WTC11 (cell line): ENCODE measurements at regions not wholly inside any gene's neighbourhood (a gene's known extent, or its start where the extent isn't known, plus 50 kb on each side); places are given as distances from the start of the nearest gene placed in this dataset.

ENCODE experiments used
- ATAC-seq: fragments of 200-7000 bp; cut with Tn5 transposase; 2 replicates; pipeline ENCODE4 v1.10.0; 2021; ENCODE audit warnings: mild to moderate bottlenecking, moderate library complexity
- CTCF ChIA-PET: fragments of 300-600 bp; sonication (Branson Sonifier 250); formaldehyde crosslinking; loops from one replicate; lab custom pipeline; 2021; ENCODE audit warnings: antibody characterized with exemption; lab: Charles Lee
- POLR2A ChIA-PET: fragments of 350-600 bp; sonication (Branson Sonifier 250); formaldehyde crosslinking; loops from one replicate; lab custom pipeline; 2021; ENCODE audit warnings: antibody characterized with exemption; lab: Charles Lee
- DNase-seq: peaks from one replicate; pipeline ENCODE4 v3.0.0; 2021; ENCODE audit warnings: low spot score
- H3K27ac Mint-ChIP-seq: 2 replicates; pipeline ENCODE4 v1.8.0; 2021; ENCODE audit warnings: mixed read lengths
- H3K27me3 Mint-ChIP-seq: 2 replicates; pipeline ENCODE4 v1.8.0; 2021; ENCODE audit warnings: low read depth, mild to moderate bottlenecking, moderate library complexity, mixed read lengths
- H3K36me3 Mint-ChIP-seq: 2 replicates; pipeline ENCODE4 v1.8.0; 2021; ENCODE audit warnings: mixed read lengths
- H3K4me1 Mint-ChIP-seq: 2 replicates; pipeline ENCODE4 v1.8.0; 2022; ENCODE audit warnings: mixed read lengths
- H3K4me3 Mint-ChIP-seq: 2 replicates; pipeline ENCODE4 v1.8.0; 2021; ENCODE audit warnings: mild to moderate bottlenecking, moderate library complexity, mixed read lengths
- H3K9me3 Mint-ChIP-seq: 2 replicates; pipeline ENCODE4 v1.8.0; 2021; ENCODE audit warnings: mixed read lengths
- ATF1 ChIP-seq: sonication (generic); formaldehyde crosslinking; IDR thresholded peaks from 2 replicates; pipeline ENCODE4 v1.8.1; 2023; ENCODE audit warnings: mild to moderate bottlenecking, moderate library complexity, missing genetic modification reagents
- ELF4 ChIP-seq: sonication (generic); formaldehyde crosslinking; IDR thresholded peaks from 2 replicates; pipeline ENCODE4 v1.8.1; 2022; ENCODE audit warnings: low read depth, mild to moderate bottlenecking, moderate library complexity, missing genetic modification reagents
- ESRRA ChIP-seq: sonication (generic); formaldehyde crosslinking; IDR thresholded peaks from 2 replicates; pipeline ENCODE4 v1.8.1; 2022; ENCODE audit warnings: mild to moderate bottlenecking, missing genetic modification reagents, borderline replicate concordance
- JAZF1 ChIP-seq: fragments of 250-450 bp; sonication (Bioruptor Pico); IDR thresholded peaks from 2 replicates; pipeline ENCODE4 v1.9.0; 2021; ENCODE audit warnings: moderate library complexity, mild to moderate bottlenecking, inconsistent platforms
- MAX ChIP-seq: sonication (generic); formaldehyde crosslinking; IDR thresholded peaks from 2 replicates; pipeline ENCODE4 v1.8.0; 2022; ENCODE audit warnings: mild to moderate bottlenecking, missing genetic modification reagents
- NFATC4 ChIP-seq: fragments of 250-450 bp; sonication (Bioruptor Pico); IDR thresholded peaks from 2 replicates; pipeline ENCODE4 v1.9.0; 2021; ENCODE audit warnings: mild to moderate bottlenecking
- NR1H2 ChIP-seq: sonication (generic); formaldehyde crosslinking; IDR thresholded peaks from 2 replicates; pipeline ENCODE4 v1.9.0; 2021; ENCODE audit warnings: mild to moderate bottlenecking, moderate library complexity, missing genetic modification reagents
- PREB ChIP-seq: sonication (generic); formaldehyde crosslinking; IDR thresholded peaks from 2 replicates; pipeline ENCODE4 v1.8.1; 2022; ENCODE audit warnings: mild to moderate bottlenecking, missing genetic modification reagents, moderate library complexity, borderline replicate concordance
- SOX15 ChIP-seq: fragments of 250-450 bp; sonication (Bioruptor Pico); IDR thresholded peaks from 2 replicates; pipeline ENCODE4 v1.9.0; 2021; ENCODE audit warnings: mild to moderate bottlenecking
- TP53 ChIP-seq: sonication (generic); formaldehyde crosslinking; IDR thresholded peaks from 2 replicates; pipeline ENCODE4 v1.8.1; 2023; ENCODE audit warnings: mild to moderate bottlenecking, missing genetic modification reagents
- ZBTB21 ChIP-seq: sonication (generic); formaldehyde crosslinking; IDR thresholded peaks from 2 replicates; pipeline ENCODE4 v1.8.1; 2023; ENCODE audit warnings: mild to moderate bottlenecking, missing genetic modification reagents, borderline replicate concordance
- ZNF219 ChIP-seq: sonication (generic); formaldehyde crosslinking; IDR thresholded peaks from 2 replicates; pipeline ENCODE4 v1.8.0; 2023; ENCODE audit warnings: missing genetic modification reagents, mild to moderate bottlenecking, borderline replicate concordance
- ZNF263 ChIP-seq: sonication (generic); formaldehyde crosslinking; IDR thresholded peaks from 2 replicates; pipeline ENCODE4 v1.8.1; 2022; ENCODE audit warnings: low read depth, mild to moderate bottlenecking, moderate library complexity, missing genetic modification reagents
- ZNF317 ChIP-seq: sonication (generic); formaldehyde crosslinking; IDR thresholded peaks from 2 replicates; pipeline ENCODE4 v1.8.1; 2023; ENCODE audit warnings: low read depth, mild to moderate bottlenecking, moderate library complexity, missing genetic modification reagents, borderline replicate concordance
- ZNF416 ChIP-seq: fragments of 250-450 bp; sonication (Bioruptor Pico); IDR thresholded peaks from 2 replicates; pipeline ENCODE4 v1.9.0; 2021; ENCODE audit warnings: mild to moderate bottlenecking, inconsistent platforms
- TF ChIP-seq, protein P1 (sequence below): sonication (generic); formaldehyde crosslinking; IDR thresholded peaks from 2 replicates; pipeline ENCODE4 v1.8.1; 2023; ENCODE audit warnings: mild to moderate bottlenecking, missing genetic modification reagents, moderate library complexity
- TF ChIP-seq, protein P2 (sequence below): sonication (generic); formaldehyde crosslinking; IDR thresholded peaks from 2 replicates; pipeline ENCODE4 v1.8.0; 2023; ENCODE audit warnings: missing genetic modification reagents
- TF ChIP-seq, protein P3 (sequence below): sonication (generic); formaldehyde crosslinking; IDR thresholded peaks from 2 replicates; pipeline ENCODE4 v1.8.1; 2022; ENCODE audit warnings: mild to moderate bottlenecking, moderate library complexity, missing genetic modification reagents
- TF ChIP-seq, protein P4 (sequence below): fragments of 200-600 bp; IDR thresholded peaks from 2 replicates; pipeline ENCODE4 v1.8.0; 2022; ENCODE audit warnings: antibody characterized with exemption
- TF ChIP-seq, protein P5 (sequence below): fragments of 250-450 bp; sonication (Bioruptor Pico); IDR thresholded peaks from 2 replicates; pipeline ENCODE4 v1.9.0; 2021; ENCODE audit warnings: mild to moderate bottlenecking

- H3K4me1 Mint-ChIP-seq: no peaks in the 10 kb centered on the region
- TF ChIP-seq ATF1 (CRISPR knock-in tag) (no peak), PREB (no peak), JAZF1 (CRISPR knock-in tag) (no peak), ZBTB21 (CRISPR knock-in tag) (no peak), ZNF263 (CRISPR knock-in tag) (no peak), NFATC4 (CRISPR knock-in tag) (no peak), SOX15 (CRISPR knock-in tag) (no peak), ESRRA (CRISPR knock-in tag) (no peak), MAX (no peak), ZNF219 (CRISPR knock-in tag) (no peak), NR1H2 (CRISPR knock-in tag) (no peak), ZNF317 (no peak), TP53 (CRISPR knock-in tag) (no peak), ZNF416 (CRISPR knock-in tag) (no peak), ELF4 (no peak)
- TF ChIP-seq, protein P1, sequence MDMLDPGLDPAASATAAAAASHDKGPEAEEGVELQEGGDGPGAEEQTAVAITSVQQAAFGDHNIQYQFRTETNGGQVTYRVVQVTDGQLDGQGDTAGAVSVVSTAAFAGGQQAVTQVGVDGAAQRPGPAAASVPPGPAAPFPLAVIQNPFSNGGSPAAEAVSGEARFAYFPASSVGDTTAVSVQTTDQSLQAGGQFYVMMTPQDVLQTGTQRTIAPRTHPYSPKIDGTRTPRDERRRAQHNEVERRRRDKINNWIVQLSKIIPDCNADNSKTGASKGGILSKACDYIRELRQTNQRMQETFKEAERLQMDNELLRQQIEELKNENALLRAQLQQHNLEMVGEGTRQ (CRISPR knock-in tag): no peak
- TF ChIP-seq, protein P2, sequence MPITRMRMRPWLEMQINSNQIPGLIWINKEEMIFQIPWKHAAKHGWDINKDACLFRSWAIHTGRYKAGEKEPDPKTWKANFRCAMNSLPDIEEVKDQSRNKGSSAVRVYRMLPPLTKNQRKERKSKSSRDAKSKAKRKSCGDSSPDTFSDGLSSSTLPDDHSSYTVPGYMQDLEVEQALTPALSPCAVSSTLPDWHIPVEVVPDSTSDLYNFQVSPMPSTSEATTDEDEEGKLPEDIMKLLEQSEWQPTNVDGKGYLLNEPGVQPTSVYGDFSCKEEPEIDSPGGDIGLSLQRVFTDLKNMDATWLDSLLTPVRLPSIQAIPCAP (CRISPR knock-in tag): no peak
- TF ChIP-seq, protein P3, sequence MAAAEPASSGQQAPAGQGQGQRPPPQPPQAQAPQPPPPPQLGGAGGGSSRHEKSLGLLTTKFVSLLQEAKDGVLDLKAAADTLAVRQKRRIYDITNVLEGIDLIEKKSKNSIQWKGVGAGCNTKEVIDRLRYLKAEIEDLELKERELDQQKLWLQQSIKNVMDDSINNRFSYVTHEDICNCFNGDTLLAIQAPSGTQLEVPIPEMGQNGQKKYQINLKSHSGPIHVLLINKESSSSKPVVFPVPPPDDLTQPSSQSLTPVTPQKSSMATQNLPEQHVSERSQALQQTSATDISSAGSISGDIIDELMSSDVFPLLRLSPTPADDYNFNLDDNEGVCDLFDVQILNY (CRISPR knock-in tag): no peak
- TF ChIP-seq, protein P4, sequence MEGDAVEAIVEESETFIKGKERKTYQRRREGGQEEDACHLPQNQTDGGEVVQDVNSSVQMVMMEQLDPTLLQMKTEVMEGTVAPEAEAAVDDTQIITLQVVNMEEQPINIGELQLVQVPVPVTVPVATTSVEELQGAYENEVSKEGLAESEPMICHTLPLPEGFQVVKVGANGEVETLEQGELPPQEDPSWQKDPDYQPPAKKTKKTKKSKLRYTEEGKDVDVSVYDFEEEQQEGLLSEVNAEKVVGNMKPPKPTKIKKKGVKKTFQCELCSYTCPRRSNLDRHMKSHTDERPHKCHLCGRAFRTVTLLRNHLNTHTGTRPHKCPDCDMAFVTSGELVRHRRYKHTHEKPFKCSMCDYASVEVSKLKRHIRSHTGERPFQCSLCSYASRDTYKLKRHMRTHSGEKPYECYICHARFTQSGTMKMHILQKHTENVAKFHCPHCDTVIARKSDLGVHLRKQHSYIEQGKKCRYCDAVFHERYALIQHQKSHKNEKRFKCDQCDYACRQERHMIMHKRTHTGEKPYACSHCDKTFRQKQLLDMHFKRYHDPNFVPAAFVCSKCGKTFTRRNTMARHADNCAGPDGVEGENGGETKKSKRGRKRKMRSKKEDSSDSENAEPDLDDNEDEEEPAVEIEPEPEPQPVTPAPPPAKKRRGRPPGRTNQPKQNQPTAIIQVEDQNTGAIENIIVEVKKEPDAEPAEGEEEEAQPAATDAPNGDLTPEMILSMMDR: no peak
- peaks cover 5% of the 10 kb centered on the region for H3K9me3 Mint-ChIP-seq
- no peaks in the 10 kb centered on the region for H3K36me3 Mint-ChIP-seq
- no peak overlapping the region for H3K27ac Mint-ChIP-seq
- no peak for DNase-seq
- ChIA-PET CTCF (no interaction called here), POLR2A (no interaction called here)
- no peak overlapping the region for H3K4me3 Mint-ChIP-seq
- no peak for ATAC-seq
- H3K27me3 Mint-ChIP-seq: no peaks in the 10 kb centered on the region
Measured at GRCh38 chr12:91461061-91461460, 278.4 kb upstream of the DCN start.

DNA sequence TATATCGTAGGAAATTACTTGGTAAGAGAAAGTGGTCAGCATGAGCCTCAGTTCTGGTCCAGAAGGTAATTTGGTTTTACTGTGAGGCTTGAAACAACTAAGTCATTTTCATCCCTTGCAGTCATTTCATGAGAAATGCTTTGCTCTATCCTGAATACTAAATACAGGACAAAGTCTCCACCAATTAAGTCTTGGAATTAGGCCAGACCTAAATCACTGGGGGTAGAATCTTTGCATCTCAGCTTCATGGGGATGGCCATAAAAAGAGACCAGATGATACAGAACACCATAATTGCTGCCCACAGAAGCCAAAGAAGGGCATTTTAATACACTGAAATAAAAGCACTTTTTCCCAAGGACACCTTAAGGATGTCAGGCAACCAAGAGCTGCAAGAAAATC lies 277.9 kb upstream of the DCN start:
- Mint-ChIP-seq H3K9me3 (peaks cover 5% of the 10 kb centered on the region), H3K4me1 (no peaks in the 10 kb centered on the region), H3K4me3 (no peak overlapping the region), H3K27me3 (no peaks in the 10 kb centered on the region), H3K27ac (no peak overlapping the region), H3K36me3 (no peaks in the 10 kb centered on the region)
- no peak for ATAC-seq
- ChIA-PET POLR2A (no interaction called here), CTCF (no interaction called here)
- no peak for DNase-seq
- TF ChIP-seq, protein P5, sequence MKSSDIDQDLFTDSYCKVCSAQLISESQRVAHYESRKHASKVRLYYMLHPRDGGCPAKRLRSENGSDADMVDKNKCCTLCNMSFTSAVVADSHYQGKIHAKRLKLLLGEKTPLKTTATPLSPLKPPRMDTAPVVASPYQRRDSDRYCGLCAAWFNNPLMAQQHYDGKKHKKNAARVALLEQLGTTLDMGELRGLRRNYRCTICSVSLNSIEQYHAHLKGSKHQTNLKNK (CRISPR knock-in tag): no peak
